HepG2 (cell line): ENCODE measurements at regions not wholly inside any gene's neighbourhood (a gene's known extent, or its start where the extent isn't known, plus 50 kb on each side); places are given as distances from the start of the nearest gene placed in this dataset.

ENCODE experiments used
- ATAC-seq: fragments of 200-7000 bp; cut with Tn5 transposase; 3 replicates; pipeline ENCODE4 v1.9.1; 2020; ENCODE audit warnings: mild to moderate bottlenecking, moderate library complexity
- BruUV-seq: library from RNA; stranded (reverse); fragments of 400-500 nt; replicated peaks from 2 replicates; lab custom pipeline; 2021; lab: Mats Ljungman, UMichigan
- CTCF ChIA-PET: fragments of 300-600 bp; formaldehyde crosslinking; extraction: SDS; loops from one replicate; lab custom pipeline; 2021; ENCODE audit warnings: low total read pairs, inconsistent platforms, low intra/inter-chr PET ratio; lab: Yijun Ruan, JAX
- POLR2A ChIA-PET: fragments of 350-600 bp; sonication (Branson Sonifier 250); formaldehyde crosslinking; loops from one replicate; lab custom pipeline; 2020; ENCODE audit warnings: antibody characterized with exemption, inconsistent platforms; lab: Yijun Ruan, JAX
- DNase-seq: peaks from one replicate; pipeline ENCODE4 v3.0.0-alpha.2; 2015; ENCODE audit warnings: low spot score
- FAIRE-seq: peaks from 3 replicates; lab custom pipeline; 2011; peaks lifted over from hg19 to GRCh38; lab: Jason Lieb, UNC
- H2AFZ ChIP-seq: one replicate; pipeline ENCODE4 v1.6.1; 2011; ENCODE audit warnings: low read length, inconsistent platforms
- H3K27ac ChIP-seq: fragments of 300-600 bp; 3 replicates; pipeline ENCODE4 v1.8.0; 2011; ENCODE audit warnings: mixed run types, mild to moderate bottlenecking, mixed read lengths, low read length, inconsistent platforms; ENCODE audit not compliant: insufficient read depth; ENCODE audit errors: extremely low read length
- H3K27me3 ChIP-seq, 2 experiments: fragments of 200-600 bp in 1 of 2; 2 replicates in 1 of 2; 3 replicates in 1 of 2; pipeline versions ENCODE4 v1.6.0 to v1.8.0; 2011; ENCODE audit warnings: low read length in 2 of 2, mild to moderate bottlenecking in 2 of 2, moderate library complexity in 2 of 2, inconsistent platforms in 1 of 2; ENCODE audit not compliant: insufficient read depth in 2 of 2, control insufficient read depth in 1 of 2
- H3K36me3 ChIP-seq, 2 experiments: fragments of 200-600 bp in 1 of 2; replicated peaks in 1 of 2; 2 replicates in 1 of 2; 3 replicates in 1 of 2; pipeline versions ENCODE4 v1.5.1 to v1.8.0; 2011; ENCODE audit warnings: low read length in 2 of 2, inconsistent platforms in 1 of 2; ENCODE audit not compliant: insufficient read depth in 2 of 2, control insufficient read depth in 1 of 2
- H3K4me1 ChIP-seq: 2 replicates; pipeline ENCODE4 v1.5.1; 2012; ENCODE audit warnings: low read length, inconsistent platforms; ENCODE audit not compliant: insufficient read depth
- H3K4me2 ChIP-seq: 2 replicates; pipeline ENCODE4 v1.6.0; 2011; ENCODE audit warnings: low read depth, low read length, inconsistent platforms
- H3K4me3 ChIP-seq, 3 experiments: fragments of 200-600 bp in 1 of 3; sonication (generic), shearing (Covaris generic) in 1 of 3; replicated peaks in 1 of 3; 2 replicates each; pipeline ENCODE4 v1.5.1; 2011 to 2016; ENCODE audit warnings: low read length in 3 of 3, inconsistent platforms in 2 of 3, low read depth in 2 of 3, mild to moderate bottlenecking in 2 of 3, control low read depth in 1 of 3, mixed read lengths in 1 of 3; ENCODE audit not compliant: insufficient read depth in 1 of 3
- H3K79me2 ChIP-seq: one replicate; pipeline ENCODE4 v1.6.1; 2011; ENCODE audit warnings: low read length, inconsistent platforms; ENCODE audit not compliant: insufficient read depth
- H3K9ac ChIP-seq: 2 replicates; pipeline ENCODE4 v1.6.0; 2011; ENCODE audit warnings: mild to moderate bottlenecking, low read depth, low read length, inconsistent platforms; ENCODE audit not compliant: insufficient read depth
- H3K9me3 ChIP-seq: 2 replicates; pipeline ENCODE4 v1.5.1; 2012; ENCODE audit warnings: mild to moderate bottlenecking, low read length
- H4K20me1 ChIP-seq: 2 replicates; pipeline ENCODE4 v1.6.0; 2011; ENCODE audit warnings: inconsistent platforms, mild to moderate bottlenecking, low read length, moderate library complexity; ENCODE audit not compliant: insufficient read depth
- AHR ChIP-seq: IDR thresholded peaks from 2 replicates; pipeline ENCODE4 v1.6.1; 2018; ENCODE audit warnings: missing genetic modification reagents, missing compliant biosample characterization
- DPF2 ChIP-seq: sonication (generic); formaldehyde crosslinking; IDR thresholded peaks from 2 replicates; pipeline ENCODE4 v1.4.0; 2020; ENCODE audit warnings: mild to moderate bottlenecking, low read depth, missing genetic modification reagents, borderline replicate concordance
- EEA1 ChIP-seq: sonication (generic); formaldehyde crosslinking; IDR thresholded peaks from 2 replicates; pipeline ENCODE4 v1.5.1; 2020; ENCODE audit warnings: mild to moderate bottlenecking, missing genetic modification reagents, borderline replicate concordance
- MAFK ChIP-seq, 2 experiments: IDR thresholded peaks in 1 of 2; conservative IDR thresholded peaks in 1 of 2; 2 replicates each; pipeline ENCODE4 v1.6.1; 2011; ENCODE audit warnings: improper control_type of control experiment in 2 of 2, low read length in 2 of 2
- MNT ChIP-seq: fragments of 450-650 bp; IDR thresholded peaks from 2 replicates; pipeline ENCODE4 v1.6.1; 2016
- MXD4 ChIP-seq: IDR thresholded peaks from 2 replicates; pipeline ENCODE4 v1.6.1; 2016; ENCODE audit warnings: mild to moderate bottlenecking, missing biosample characterization, missing genetic modification reagents
- PTBP1 ChIP-seq: fragments of 200-400 bp; formaldehyde crosslinking; IDR thresholded peaks from 2 replicates; pipeline ENCODE4 v1.6.1; 2018; ENCODE audit warnings: low read length, low read depth; ENCODE audit not compliant: poor library complexity, severe bottlenecking
- ZNF510 ChIP-seq: sonication (generic); formaldehyde crosslinking; IDR thresholded peaks from 2 replicates; pipeline ENCODE4 v1.4.0; 2020; ENCODE audit warnings: low read depth, mild to moderate bottlenecking, missing genetic modification reagents
- ZNF660 ChIP-seq: sonication (generic); formaldehyde crosslinking; IDR thresholded peaks from 2 replicates; pipeline ENCODE4 v1.5.1; 2020; ENCODE audit warnings: mild to moderate bottlenecking, low read depth, missing genetic modification reagents, borderline replicate concordance
- ZNF747 ChIP-seq: sonication (generic); formaldehyde crosslinking; IDR thresholded peaks from 2 replicates; pipeline ENCODE4 v1.8.1; 2023; ENCODE audit warnings: missing genetic modification reagents, mild to moderate bottlenecking, borderline replicate concordance
- ZSCAN31 ChIP-seq: sonication (generic); formaldehyde crosslinking; IDR thresholded peaks from 2 replicates; pipeline ENCODE4 v1.5.0; 2020; ENCODE audit warnings: low read depth, mild to moderate bottlenecking, missing genetic modification reagents
- WGBS: methylation state at CpG from one replicate; pipeline ENCODE4 v1.1.6; 2017; ENCODE audit warnings: low lambda C conversion rate; 5-methylcytosine and 5-hydroxymethylcytosine counted together
- in situ Hi-C: cut with HindIII; loops from 2 replicates; pipeline ENCODE4 v1.10.0; 2017; ENCODE audit warnings: low pct_unique_long_range_greater_than_20kb; ENCODE audit not compliant: extremely low pct_ligation_motif_present
- intact Hi-C: fragments of 100-400 bp; cut with micrococcal nuclease; formaldehyde crosslinking; loops from one replicate; pipeline ENCODE4 v1.10.0; 2022; ENCODE audit not compliant: unreplicated experiment
- TF ChIP-seq, protein P1 (sequence below): IDR thresholded peaks from 2 replicates; pipeline ENCODE4 v1.6.1; 2016

DNA sequence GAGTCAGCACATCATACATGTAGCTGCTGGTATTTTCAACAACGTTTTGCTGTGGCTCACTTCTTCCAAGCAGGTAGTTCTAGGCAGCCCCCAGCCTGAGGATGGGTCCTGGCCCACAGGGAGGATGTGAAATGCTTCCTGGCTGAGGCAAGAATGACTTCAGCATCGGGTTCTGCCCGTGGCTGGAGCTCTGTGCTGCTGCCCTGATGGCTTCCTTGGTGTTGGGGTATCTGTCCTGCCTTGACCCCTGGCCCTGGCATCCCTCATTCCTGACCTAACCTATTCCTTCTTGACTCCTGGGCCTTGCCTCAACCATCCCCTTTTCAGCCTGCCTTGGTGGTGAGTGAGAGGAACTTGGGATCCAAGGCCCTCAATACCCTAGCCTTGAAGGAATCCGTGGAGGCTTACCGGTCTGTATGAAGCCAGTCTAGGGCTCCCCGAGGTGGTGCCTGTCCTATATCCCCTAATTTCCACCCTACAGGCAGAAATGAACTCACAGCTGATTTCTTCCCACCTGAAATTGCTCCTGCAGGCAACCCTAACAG, 300.6 kb downstream of the TLE3 start:
- BruUV-seq = no TSS peak
- H3K4me3 ChIP-seq = no peak overlapping the region
- 0 out of 4 replicates have a peak, but pooled peaks of 1 of the 2 experiments have one; percentile 38 for TF ChIP-seq MAFK (conservative IDR thresholded peaks at IDR 0.05 in 1 of 2, IDR thresholded peaks at IDR 0.05 in 1 of 2; ENCODE audit: low read length in 2 of 2)
- TF ChIP-seq, protein P1, sequence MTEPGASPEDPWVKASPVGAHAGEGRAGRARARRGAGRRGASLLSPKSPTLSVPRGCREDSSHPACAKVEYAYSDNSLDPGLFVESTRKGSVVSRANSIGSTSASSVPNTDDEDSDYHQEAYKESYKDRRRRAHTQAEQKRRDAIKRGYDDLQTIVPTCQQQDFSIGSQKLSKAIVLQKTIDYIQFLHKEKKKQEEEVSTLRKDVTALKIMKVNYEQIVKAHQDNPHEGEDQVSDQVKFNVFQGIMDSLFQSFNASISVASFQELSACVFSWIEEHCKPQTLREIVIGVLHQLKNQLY (CRISPR knock-in tag) = no peak
- no peak for TF ChIP-seq ZSCAN31 (CRISPR knock-in tag)
- H3K4me1 ChIP-seq = no peaks in the 10 kb centered on the region
- in situ Hi-C loops (no loop called here), intact Hi-C loops (no loop called here)
- no peaks in the 10 kb centered on the region for H3K9me3 ChIP-seq
- H2AFZ ChIP-seq = no peak overlapping the region
- H3K4me2 ChIP-seq = no peak overlapping the region
- POLR2A ChIA-PET = no interaction called here
- CTCF ChIA-PET = no interaction called here
- WGBS = 0% methylated on average over 4 of the region's 6 CpGs
- H4K20me1 ChIP-seq = no peaks in the 10 kb centered on the region
- H3K27ac ChIP-seq = no peak overlapping the region
- H3K27me3 ChIP-seq = peaks cover 1 to 17% of the 10 kb centered on the region in 2 experiments; a peak in 3 of 5 replicates
- no peaks in the 10 kb centered on the region for H3K36me3 ChIP-seq
- no peak for DNase-seq
- no peak for ATAC-seq
- no peaks in the 10 kb centered on the region for H3K79me2 ChIP-seq
- H3K9ac ChIP-seq = no peak overlapping the region
- no peak for FAIRE-seq

GRCh38 chr15:69797615-69798014, 300.1 kb downstream of the TLE3 start:
- Histone ChIP-seq H3K4me3 (no peak overlapping the region), H3K4me1 (no peaks in the 10 kb centered on the region), H3K27ac (no peak overlapping the region), H3K36me3 (no peaks in the 10 kb centered on the region), H4K20me1 (no peaks in the 10 kb centered on the region), H3K79me2 (no peaks in the 10 kb centered on the region), H3K9ac (no peak overlapping the region), H2AFZ (no peak overlapping the region), H3K27me3 (peaks cover 1 to 17% of the 10 kb centered on the region in 2 experiments; a peak in 3 of 5 replicates), H3K9me3 (no peaks in the 10 kb centered on the region), H3K4me2 (no peak overlapping the region)
- ChIA-PET POLR2A (no interaction called here), CTCF (no interaction called here)
- in situ Hi-C loops = no loop called here
- TF ChIP-seq EEA1 (CRISPR knock-in tag) (no peak), MNT (no peak), MXD4 (CRISPR knock-in tag) (no peak), ZNF747 (CRISPR knock-in tag) (no peak), DPF2 (CRISPR knock-in tag) (no peak), ZNF510 (CRISPR knock-in tag) (no peak), PTBP1 (no peak), ZNF660 (CRISPR knock-in tag) (no peak), AHR (CRISPR knock-in tag) (no peak)
- no peak for DNase-seq
- ATAC-seq = no peak
- FAIRE-seq = no peak
- intact Hi-C loops = no loop called here
- BruUV-seq = no TSS peak
- 4% methylated on average over 3 of the region's 3 CpGs for WGBS
